Neural crest cell (in vitro differentiated cells): ENCODE measurements at regions not wholly inside any gene's neighbourhood (a gene's known extent, or its start where the extent isn't known, plus 50 kb on each side); places are given as distances from the start of the nearest gene placed in this dataset.

Source experiments
- DNase-seq: peaks from one replicate; pipeline ENCODE4 v3.0.0; 2021; ENCODE audit warnings: low read depth, mixed read lengths, low spot score
- H3K27ac Mint-ChIP-seq: one replicate; pipeline ENCODE4 v1.8.0; 2021; ENCODE audit warnings: mild to moderate bottlenecking, mixed read lengths; ENCODE audit not compliant: unreplicated experiment
- H3K27me3 Mint-ChIP-seq: 2 replicates; pipeline ENCODE4 v1.8.0; 2021; ENCODE audit warnings: low read depth, mild to moderate bottlenecking, mixed read lengths
- H3K36me3 Mint-ChIP-seq: 2 replicates; pipeline ENCODE4 v1.8.0; 2021; ENCODE audit warnings: low read depth, mild to moderate bottlenecking, mixed read lengths
- H3K4me1 Mint-ChIP-seq: 2 replicates; pipeline ENCODE4 v1.8.0; 2021; ENCODE audit warnings: mixed read lengths
- H3K4me3 Mint-ChIP-seq: one replicate; pipeline ENCODE4 v1.8.0; 2021; ENCODE audit warnings: mild to moderate bottlenecking, mixed read lengths
- H3K9me3 Mint-ChIP-seq: 2 replicates; pipeline ENCODE4 v1.8.0; 2021; ENCODE audit warnings: mixed read lengths
- CTCF ChIP-seq: fragments of 200-600 bp; sonication (generic); conservative IDR thresholded peaks from 2 replicates; pipeline ENCODE4 v1.5.0; 2021; ENCODE audit warnings: antibody characterized with exemption, mild to moderate bottlenecking

GRCh38 chr15:38054488-38054887 lies 120.0 kb downstream of the TMCO5A start:
- no peak overlapping the region for H3K27ac Mint-ChIP-seq
- no peaks in the 10 kb centered on the region for H3K27me3 Mint-ChIP-seq
- TF ChIP-seq CTCF = no peak
- H3K4me1 Mint-ChIP-seq = peaks cover 33% of the 10 kb centered on the region
- H3K4me3 Mint-ChIP-seq = no peak overlapping the region
- no peaks in the 10 kb centered on the region for H3K9me3 Mint-ChIP-seq
- H3K36me3 Mint-ChIP-seq = no peaks in the 10 kb centered on the region
- DNase-seq = no peak

DNA sequence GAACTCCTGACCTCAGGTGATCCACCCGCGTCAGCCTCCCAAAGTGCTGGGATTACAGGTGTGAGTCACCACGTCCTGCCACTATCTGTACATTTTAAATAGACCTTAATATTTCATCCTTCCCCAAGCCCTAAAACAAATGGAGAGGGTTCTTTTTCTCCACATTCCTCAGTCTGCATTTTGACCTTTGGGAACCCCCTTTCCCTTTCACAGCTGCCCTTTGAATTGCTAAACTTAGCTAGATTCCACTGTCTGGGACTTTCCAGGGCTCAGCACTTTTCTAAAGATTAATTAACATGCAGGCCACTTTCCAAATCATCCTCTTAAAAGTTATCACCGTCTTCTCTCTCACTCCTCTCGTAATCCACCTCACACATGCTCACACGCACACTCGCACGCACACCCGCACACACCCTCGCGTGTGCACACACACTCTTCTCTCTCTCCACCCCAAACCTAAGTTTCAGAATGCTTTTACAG lies 124.2 kb downstream of the TMCO5A start:
- no peak for DNase-seq
- TF ChIP-seq CTCF = no peak
- Mint-ChIP-seq H3K4me1 (peaks cover 21% of the 10 kb centered on the region), H3K9me3 (no peaks in the 10 kb centered on the region), H3K4me3 (no peak overlapping the region), H3K27me3 (no peaks in the 10 kb centered on the region), H3K27ac (no peak overlapping the region), H3K36me3 (no peaks in the 10 kb centered on the region)

DNA sequence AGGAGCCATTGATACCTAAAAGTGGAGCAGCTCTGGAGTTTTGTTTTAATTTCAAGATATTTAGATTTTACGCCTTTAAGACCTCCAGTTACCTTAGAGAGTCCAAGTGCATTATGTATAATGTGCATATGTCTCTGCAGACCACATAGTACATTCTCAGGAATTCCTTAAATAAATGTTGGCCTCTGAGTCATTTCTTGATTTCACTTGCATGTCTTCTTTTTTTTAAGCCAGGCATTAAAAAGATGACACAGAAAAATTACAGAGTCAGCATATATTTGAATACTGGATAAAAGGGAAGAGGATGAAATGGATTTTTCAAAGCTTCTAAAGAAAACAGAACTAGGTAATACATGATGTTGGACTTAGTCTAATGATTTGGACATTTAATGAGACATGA lies 125.2 kb downstream of the TMCO5A start:
- Mint-ChIP-seq H3K4me1 (peaks cover 21% of the 10 kb centered on the region), H3K27ac (no peak overlapping the region), H3K4me3 (no peak overlapping the region), H3K27me3 (no peaks in the 10 kb centered on the region), H3K36me3 (no peaks in the 10 kb centered on the region), H3K9me3 (no peaks in the 10 kb centered on the region)
- TF ChIP-seq CTCF = no peak
- no peak for DNase-seq

DNA sequence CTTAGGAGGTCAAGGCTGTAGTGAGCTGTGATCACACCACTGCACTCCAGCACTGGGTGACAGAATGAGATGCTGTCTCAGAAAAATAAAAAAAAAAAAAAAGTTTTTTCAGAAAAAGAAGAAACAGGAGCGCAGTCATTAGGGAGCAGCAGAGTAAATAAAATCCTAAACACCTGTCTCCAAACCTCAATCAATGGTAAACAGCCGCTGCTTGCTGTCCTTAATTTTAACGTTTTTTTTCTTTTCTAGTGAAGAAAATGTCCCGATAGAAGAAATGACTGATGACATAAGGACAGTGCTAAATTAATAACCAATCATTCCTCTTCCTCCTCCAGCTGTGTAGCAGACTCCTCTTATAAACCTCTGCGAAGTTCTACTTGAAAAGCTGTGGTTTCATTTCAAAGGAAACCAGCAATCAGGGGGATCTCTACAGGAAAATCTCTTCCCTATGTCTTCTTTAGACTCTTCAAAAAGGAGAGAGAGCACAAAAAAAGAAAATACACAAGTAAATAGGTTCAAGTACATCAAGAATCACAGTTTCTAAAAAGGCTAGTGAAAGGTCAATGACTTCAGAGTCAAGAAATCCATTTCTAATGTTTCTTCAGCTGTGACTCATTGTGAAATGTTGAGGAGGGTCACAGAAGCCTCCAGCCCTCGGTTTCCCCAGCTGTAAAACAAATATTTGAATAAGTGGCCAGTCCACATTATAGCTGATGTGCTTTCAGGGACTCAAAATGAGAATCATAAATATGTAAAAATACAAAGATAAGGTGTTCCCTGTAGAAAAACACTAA lies 127.6 kb downstream of the TMCO5A start:
- H3K27me3 Mint-ChIP-seq = no peaks in the 10 kb centered on the region
- DNase-seq = no peak
- no peak overlapping the region for H3K4me3 Mint-ChIP-seq
- peaks cover 33% of the 10 kb centered on the region for H3K4me1 Mint-ChIP-seq
- no peak for TF ChIP-seq CTCF
- peak overlapping the region; percentile 15 for H3K27ac Mint-ChIP-seq
- H3K9me3 Mint-ChIP-seq = no peaks in the 10 kb centered on the region
- H3K36me3 Mint-ChIP-seq = no peaks in the 10 kb centered on the region

- no peaks in the 10 kb centered on the region for H3K27me3 Mint-ChIP-seq
- no peak for TF ChIP-seq CTCF
- no peak overlapping the region for H3K27ac Mint-ChIP-seq
- no peaks in the 10 kb centered on the region for H3K36me3 Mint-ChIP-seq
- no peaks in the 10 kb centered on the region for H3K9me3 Mint-ChIP-seq
- DNase-seq = no peak
- H3K4me1 Mint-ChIP-seq = peaks cover 35% of the 10 kb centered on the region
- no peak overlapping the region for H3K4me3 Mint-ChIP-seq
These were observed 128.3 kb downstream of the TMCO5A start for GRCh38 chr15:38062696-38063095.
